Hepatocyte (in vitro differentiated cells): ENCODE measurements at regions not wholly inside any gene's neighbourhood (a gene's known extent, or its start where the extent isn't known, plus 50 kb on each side); places are given as distances from the start of the nearest gene placed in this dataset.

Experiments
- DNase-seq: peaks from one replicate; pipeline ENCODE4 v3.0.0-alpha.2; 2016; ENCODE audit warnings: low spot score
- H2AFZ ChIP-seq: fragments of 200-600 bp; sonication (generic); 2 replicates; pipeline ENCODE4 v1.6.0; 2016; ENCODE audit warnings: antibody characterized with exemption, mild to moderate bottlenecking
- H3K27ac ChIP-seq: fragments of 200-600 bp; sonication (generic); 2 replicates; pipeline ENCODE4 v1.5.1; 2016; ENCODE audit warnings: mild to moderate bottlenecking
- H3K27me3 ChIP-seq: fragments of 200-600 bp; sonication (generic); 2 replicates; pipeline ENCODE4 v1.6.1; 2016
- H3K36me3 ChIP-seq: fragments of 200-600 bp; sonication (generic); replicated peaks from 2 replicates; pipeline ENCODE4 v1.5.1; 2016; ENCODE audit warnings: low read depth; ENCODE audit not compliant: insufficient read depth
- H3K4me1 ChIP-seq: fragments of 200-600 bp; sonication (generic); 2 replicates; pipeline ENCODE4 v1.5.1; 2016; ENCODE audit warnings: mild to moderate bottlenecking, moderate library complexity; ENCODE audit not compliant: insufficient read depth
- H3K4me2 ChIP-seq: fragments of 200-600 bp; sonication (generic); 2 replicates; pipeline ENCODE4 v1.6.0; 2016
- H3K4me3 ChIP-seq: fragments of 200-600 bp; sonication (generic); 2 replicates; pipeline ENCODE4 v1.5.1; 2016; ENCODE audit warnings: mild to moderate bottlenecking
- H3K79me2 ChIP-seq: fragments of 200-600 bp; sonication (generic); 2 replicates; pipeline ENCODE4 v1.6.0; 2017; ENCODE audit warnings: mild to moderate bottlenecking
- H3K9me2 ChIP-seq: fragments of 200-600 bp; sonication (generic); replicated peaks from 2 replicates; pipeline ENCODE4 v1.6.0; 2017; ENCODE audit warnings: mild to moderate bottlenecking; ENCODE audit not compliant: insufficient read depth
- H3K9me3 ChIP-seq: fragments of 200-600 bp; sonication (generic); 2 replicates; pipeline ENCODE4 v1.5.1; 2016; ENCODE audit warnings: low read depth, mild to moderate bottlenecking
- H4K20me1 ChIP-seq: fragments of 200-600 bp; sonication (generic); 2 replicates; pipeline ENCODE4 v1.6.0; 2016; ENCODE audit warnings: mild to moderate bottlenecking; ENCODE audit not compliant: insufficient read depth, poor library complexity, severe bottlenecking
- EZH2 ChIP-seq: fragments of 200-600 bp; sonication (generic); IDR thresholded peaks from 2 replicates; pipeline ENCODE4 v1.6.1; 2016; ENCODE audit warnings: antibody characterized with exemption, mild to moderate bottlenecking, borderline replicate concordance
- EZH2phosphoT487 ChIP-seq: fragments of 200-600 bp; sonication (generic); IDR thresholded peaks from one replicate; pipeline ENCODE4 v1.6.1; 2018; ENCODE audit warnings: antibody characterized with exemption, mild to moderate bottlenecking, low read depth, moderate library complexity; ENCODE audit not compliant: unreplicated experiment, severe bottlenecking
- WGBS: methylation state at CpG from one replicate; pipeline ENCODE4 v1.1.6; 2016; ENCODE audit warnings: low lambda C conversion rate; ENCODE audit errors: missing lambda C conversion rate; 5-methylcytosine and 5-hydroxymethylcytosine counted together
- TF ChIP-seq, protein P1 (sequence below): fragments of 200-600 bp; sonication (generic); IDR thresholded peaks from 2 replicates; pipeline ENCODE4 v1.5.1; 2016; ENCODE audit warnings: antibody characterized with exemption, mild to moderate bottlenecking; ENCODE audit not compliant: poor library complexity

DNA sequence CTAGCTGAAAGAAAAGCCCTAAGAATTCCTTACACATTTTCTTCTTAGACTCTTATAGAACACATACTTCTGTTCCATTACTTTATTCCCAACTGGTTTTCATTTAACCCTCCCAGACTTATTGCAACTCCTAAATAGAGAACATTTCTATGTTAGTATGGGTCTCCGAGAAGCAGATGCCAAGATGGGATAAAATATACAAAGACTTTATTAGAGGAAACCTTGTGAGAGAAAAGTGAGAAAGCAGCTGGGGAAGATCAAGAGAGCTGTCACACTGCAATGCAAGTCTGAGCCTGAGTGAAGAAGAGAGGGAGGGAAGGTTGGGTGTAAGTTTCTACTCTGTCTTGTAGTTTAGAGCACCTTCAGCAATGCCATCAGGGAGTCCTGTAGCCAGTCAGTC lies 979.3 kb downstream of the IGSF11 start:
- Histone ChIP-seq H3K4me2 (no peak overlapping the region), H3K27ac (no peak overlapping the region), H3K27me3 (no peaks in the 10 kb centered on the region), H3K4me3 (no peak overlapping the region), H2AFZ (no peak overlapping the region), H3K36me3 (no peaks in the 10 kb centered on the region), H3K9me2 (no peaks in the 10 kb centered on the region), H3K4me1 (no peaks in the 10 kb centered on the region), H4K20me1 (no peaks in the 10 kb centered on the region), H3K9me3 (no peaks in the 10 kb centered on the region), H3K79me2 (no peaks in the 10 kb centered on the region)
- no peak for DNase-seq
- WGBS: 13% methylated on average over 1 of the region's 1 CpG
- TF ChIP-seq EZH2 (no peak), EZH2phosphoT487 (no peak)
- TF ChIP-seq, protein P1, sequence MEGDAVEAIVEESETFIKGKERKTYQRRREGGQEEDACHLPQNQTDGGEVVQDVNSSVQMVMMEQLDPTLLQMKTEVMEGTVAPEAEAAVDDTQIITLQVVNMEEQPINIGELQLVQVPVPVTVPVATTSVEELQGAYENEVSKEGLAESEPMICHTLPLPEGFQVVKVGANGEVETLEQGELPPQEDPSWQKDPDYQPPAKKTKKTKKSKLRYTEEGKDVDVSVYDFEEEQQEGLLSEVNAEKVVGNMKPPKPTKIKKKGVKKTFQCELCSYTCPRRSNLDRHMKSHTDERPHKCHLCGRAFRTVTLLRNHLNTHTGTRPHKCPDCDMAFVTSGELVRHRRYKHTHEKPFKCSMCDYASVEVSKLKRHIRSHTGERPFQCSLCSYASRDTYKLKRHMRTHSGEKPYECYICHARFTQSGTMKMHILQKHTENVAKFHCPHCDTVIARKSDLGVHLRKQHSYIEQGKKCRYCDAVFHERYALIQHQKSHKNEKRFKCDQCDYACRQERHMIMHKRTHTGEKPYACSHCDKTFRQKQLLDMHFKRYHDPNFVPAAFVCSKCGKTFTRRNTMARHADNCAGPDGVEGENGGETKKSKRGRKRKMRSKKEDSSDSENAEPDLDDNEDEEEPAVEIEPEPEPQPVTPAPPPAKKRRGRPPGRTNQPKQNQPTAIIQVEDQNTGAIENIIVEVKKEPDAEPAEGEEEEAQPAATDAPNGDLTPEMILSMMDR: no peak

DNA sequence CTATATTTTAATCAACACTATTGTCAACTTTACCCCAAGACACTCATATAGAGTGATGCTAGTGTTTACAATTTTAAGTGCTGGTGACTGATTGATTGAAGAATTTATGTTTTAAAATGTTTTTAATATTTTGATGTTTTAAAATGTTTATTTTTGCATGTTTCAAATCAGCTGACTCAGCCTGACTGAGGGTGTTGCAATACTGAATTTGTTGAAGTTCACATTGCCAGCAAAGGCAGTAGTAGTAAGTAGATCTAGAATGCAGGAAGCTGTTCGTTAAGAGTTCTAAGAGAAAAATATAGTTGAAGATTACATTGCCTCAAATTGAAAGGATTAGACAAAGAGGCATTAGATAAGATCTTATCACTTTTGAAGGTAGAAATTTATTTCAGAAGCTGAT lies 977.6 kb downstream of the IGSF11 start:
- no peaks in the 10 kb centered on the region for H3K79me2 ChIP-seq
- H3K9me2 ChIP-seq: no peaks in the 10 kb centered on the region
- no peaks in the 10 kb centered on the region for H3K36me3 ChIP-seq
- H3K4me1 ChIP-seq: no peaks in the 10 kb centered on the region
- DNase-seq: no peak
- H3K27ac ChIP-seq: no peak overlapping the region
- TF ChIP-seq, protein P1: no peak
- no peak for TF ChIP-seq EZH2
- TF ChIP-seq EZH2phosphoT487: no peak
- no peaks in the 10 kb centered on the region for H3K27me3 ChIP-seq
- no peaks in the 10 kb centered on the region for H3K9me3 ChIP-seq
- H4K20me1 ChIP-seq: no peaks in the 10 kb centered on the region
- 63% methylated on average over 1 of the region's 1 CpG for WGBS
- no peak overlapping the region for H3K4me2 ChIP-seq
- no peak overlapping the region for H3K4me3 ChIP-seq
- H2AFZ ChIP-seq: no peak overlapping the region

DNA sequence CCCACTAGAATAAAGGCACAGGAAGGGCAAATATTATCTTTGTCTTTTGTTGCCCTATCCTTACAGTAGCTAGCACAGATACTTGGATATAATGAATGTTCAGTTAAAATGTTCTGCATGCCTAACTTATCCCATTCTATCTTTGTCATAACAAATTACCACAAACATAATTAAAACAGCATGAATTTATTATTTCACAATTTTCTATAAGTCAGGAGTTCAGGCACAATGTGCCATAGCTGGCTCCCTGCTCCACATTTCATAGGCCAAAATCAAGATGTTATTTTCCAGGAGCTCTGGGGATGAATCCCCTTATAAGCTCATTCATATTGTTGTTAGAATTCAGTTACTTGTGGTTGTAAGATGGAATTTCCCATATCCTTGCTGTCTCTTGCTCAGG lies 975.5 kb downstream of the IGSF11 start:
- DNase-seq: no peak
- H3K4me2 ChIP-seq: no peak overlapping the region
- TF ChIP-seq, protein P1: no peak
- TF ChIP-seq EZH2phosphoT487 (no peak), EZH2 (no peak)
- no peaks in the 10 kb centered on the region for H3K9me2 ChIP-seq
- H3K27ac ChIP-seq: no peak overlapping the region
- no peaks in the 10 kb centered on the region for H3K9me3 ChIP-seq
- no peak overlapping the region for H2AFZ ChIP-seq
- H3K27me3 ChIP-seq: no peaks in the 10 kb centered on the region
- no peaks in the 10 kb centered on the region for H3K79me2 ChIP-seq
- no peak overlapping the region for H3K4me3 ChIP-seq
- no peaks in the 10 kb centered on the region for H4K20me1 ChIP-seq
- H3K36me3 ChIP-seq: no peaks in the 10 kb centered on the region
- no peaks in the 10 kb centered on the region for H3K4me1 ChIP-seq

DNA sequence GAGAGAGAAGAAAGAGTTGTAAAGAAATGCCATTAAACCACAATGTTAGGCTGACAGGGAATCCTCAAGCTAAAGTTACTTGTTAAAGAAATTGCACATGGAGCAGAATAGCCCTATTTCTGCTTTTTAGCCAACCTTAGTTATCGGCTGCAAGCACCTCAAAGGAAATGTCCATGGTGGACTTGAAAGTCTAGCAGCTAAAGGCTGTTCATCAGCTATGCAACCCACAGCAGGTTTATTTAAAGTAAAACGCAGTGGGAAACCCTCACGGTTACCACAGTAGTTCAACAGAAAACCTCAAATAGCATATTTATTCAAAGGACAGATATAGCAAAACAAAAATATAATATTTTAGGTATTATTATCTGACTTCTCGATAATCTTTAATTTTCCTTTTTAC lies 967.2 kb downstream of the IGSF11 start:
- 92% methylated on average over 4 of the region's 4 CpGs for WGBS
- Histone ChIP-seq H4K20me1 (no peaks in the 10 kb centered on the region), H3K4me2 (no peak overlapping the region), H3K4me1 (no peaks in the 10 kb centered on the region), H3K4me3 (no peak overlapping the region), H3K27ac (no peak overlapping the region), H3K9me2 (no peaks in the 10 kb centered on the region), H3K27me3 (no peaks in the 10 kb centered on the region), H3K36me3 (no peaks in the 10 kb centered on the region), H2AFZ (no peak overlapping the region), H3K9me3 (no peaks in the 10 kb centered on the region), H3K79me2 (no peaks in the 10 kb centered on the region)
- TF ChIP-seq, protein P1: no peak
- TF ChIP-seq EZH2phosphoT487: no peak
- TF ChIP-seq EZH2: no peak
- no peak for DNase-seq
